Breast epithelium (tissue), 4 donors: ENCODE measurements at regions not wholly inside any gene's neighbourhood (a gene's known extent, or its start where the extent isn't known, plus 50 kb on each side); places are given as distances from the start of the nearest gene placed in this dataset.

Experiments
- DNase-seq, 2 donors: peaks; one replicate each; pipeline ENCODE4 v3.0.0-alpha.2; 2019; ENCODE audit warnings: low spot score in 2 of 2
- H3K27ac ChIP-seq, 2 donors: fragments of 200-600 bp; sonication (generic) in 1 of 2; one replicate each; pipeline ENCODE4 v1.5.1; 2016 to 2019; ENCODE audit warnings: mild to moderate bottlenecking in 1 of 2
- H3K27me3 ChIP-seq, 2 donors: fragments of 200-600 bp; sonication (generic) in 1 of 2; one replicate each; pipeline versions ENCODE4 v1.5.1 to v1.6.0; 2017 to 2019; ENCODE audit warnings: control low read depth in 1 of 2, mild to moderate bottlenecking in 1 of 2
- H3K36me3 ChIP-seq: fragments of 200-600 bp; one replicate; pipeline ENCODE4 v1.5.1; 2019
- H3K4me1 ChIP-seq, 2 donors: fragments of 200-600 bp; sonication (generic); one replicate each; pipeline ENCODE4 v1.5.1; 2016 to 2019; ENCODE audit warnings: control low read depth in 1 of 2
- H3K4me3 ChIP-seq, 3 donors: fragments of 200-600 bp; sonication (generic); 1 replicate in 2 of 3; 2 replicates in 1 of 3; pipeline ENCODE4 v1.5.1; 2016 to 2019; ENCODE audit warnings: mild to moderate bottlenecking in 3 of 3, moderate library complexity in 2 of 3
- H3K9me3 ChIP-seq, 2 donors: fragments of 200-600 bp; sonication (generic) in 1 of 2; one replicate each; pipeline ENCODE4 v1.5.1; 2016 to 2019; ENCODE audit warnings: control low read depth in 1 of 2
- POLR2A ChIP-seq: fragments of 450-650 bp; IDR thresholded peaks from one replicate; pipeline ENCODE4 v1.6.1; 2016; ENCODE audit warnings: antibody characterized with exemption, mild to moderate bottlenecking, moderate library complexity
- POLR2AphosphoS5 ChIP-seq, 3 donors: sonication (generic); formaldehyde crosslinking; IDR thresholded peaks; one replicate each; pipeline ENCODE4 v1.6.1; 2017; ENCODE audit warnings: antibody characterized with exemption in 3 of 3
- intact Hi-C: fragments of 100-400 bp; cut with DNase I; formaldehyde crosslinking; loops from one replicate; pipeline ENCODE4 v1.15.1; 2023; ENCODE audit warnings: low total_unique reads
- TF ChIP-seq, protein P1 (sequence below), 3 donors: fragments of 450-650 bp; IDR thresholded peaks; one replicate each; pipeline ENCODE4 v1.5.1; 2016 to 2017; ENCODE audit warnings: antibody characterized with exemption in 3 of 3, mild to moderate bottlenecking in 3 of 3, moderate library complexity in 3 of 3

DNA sequence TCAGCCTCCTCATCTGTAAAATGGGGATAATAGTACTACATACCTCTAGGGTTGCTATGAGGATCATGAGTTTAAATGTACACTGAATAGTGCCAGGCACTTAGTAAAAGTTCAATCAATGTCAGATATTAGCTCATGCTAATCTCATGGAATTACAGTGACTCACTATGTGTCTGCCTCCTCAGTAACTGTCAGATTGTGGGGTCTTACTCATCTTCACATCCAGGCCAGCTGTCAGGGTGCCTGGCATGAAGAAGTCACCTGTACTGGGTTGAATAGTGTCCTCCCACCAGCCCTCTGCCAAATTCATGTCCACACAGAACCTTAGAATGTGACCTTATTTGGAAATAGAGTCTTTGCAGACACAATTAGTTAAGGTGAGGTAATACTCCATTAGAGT, 54.3 kb upstream of the STIM2 start:
- Histone ChIP-seq H3K27me3 (no peaks in the 10 kb centered on the region), H3K27ac (no peak overlapping the region), H3K9me3 (no peaks in the 10 kb centered on the region), H3K4me3 (no peak overlapping the region), H3K4me1 (no peaks in the 10 kb centered on the region), H3K36me3 (no peaks in the 10 kb centered on the region)
- TF ChIP-seq, protein P1, sequence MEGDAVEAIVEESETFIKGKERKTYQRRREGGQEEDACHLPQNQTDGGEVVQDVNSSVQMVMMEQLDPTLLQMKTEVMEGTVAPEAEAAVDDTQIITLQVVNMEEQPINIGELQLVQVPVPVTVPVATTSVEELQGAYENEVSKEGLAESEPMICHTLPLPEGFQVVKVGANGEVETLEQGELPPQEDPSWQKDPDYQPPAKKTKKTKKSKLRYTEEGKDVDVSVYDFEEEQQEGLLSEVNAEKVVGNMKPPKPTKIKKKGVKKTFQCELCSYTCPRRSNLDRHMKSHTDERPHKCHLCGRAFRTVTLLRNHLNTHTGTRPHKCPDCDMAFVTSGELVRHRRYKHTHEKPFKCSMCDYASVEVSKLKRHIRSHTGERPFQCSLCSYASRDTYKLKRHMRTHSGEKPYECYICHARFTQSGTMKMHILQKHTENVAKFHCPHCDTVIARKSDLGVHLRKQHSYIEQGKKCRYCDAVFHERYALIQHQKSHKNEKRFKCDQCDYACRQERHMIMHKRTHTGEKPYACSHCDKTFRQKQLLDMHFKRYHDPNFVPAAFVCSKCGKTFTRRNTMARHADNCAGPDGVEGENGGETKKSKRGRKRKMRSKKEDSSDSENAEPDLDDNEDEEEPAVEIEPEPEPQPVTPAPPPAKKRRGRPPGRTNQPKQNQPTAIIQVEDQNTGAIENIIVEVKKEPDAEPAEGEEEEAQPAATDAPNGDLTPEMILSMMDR (IDR thresholded peaks at IDR 0.05): no peak
- TF ChIP-seq POLR2AphosphoS5 (IDR thresholded peaks at IDR 0.05) (no peak), POLR2A (no peak)
- no peak for DNase-seq
- intact Hi-C loops: no loop called here

DNA sequence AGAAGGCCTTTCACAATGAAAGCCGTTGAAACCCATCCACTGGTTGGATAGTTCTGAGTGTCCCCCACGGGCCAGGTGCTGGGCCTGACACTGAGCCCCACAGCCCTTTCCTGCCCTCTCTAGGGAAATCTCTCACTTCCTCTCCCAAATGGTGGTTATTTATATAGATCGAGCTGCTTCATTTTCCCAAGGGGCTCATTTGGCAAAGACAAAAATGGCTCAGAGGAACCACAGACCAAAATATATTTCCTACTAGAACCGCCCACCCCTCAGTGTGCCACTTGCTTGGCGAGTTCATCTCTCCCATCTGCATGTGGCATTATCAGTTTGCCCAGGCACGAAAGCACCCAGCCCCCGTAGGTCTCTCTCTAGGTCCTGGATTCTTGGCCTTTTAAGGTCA, 53.3 kb upstream of the STIM2 start:
- Histone ChIP-seq H3K4me1 (no peaks in the 10 kb centered on the region), H3K27me3 (no peaks in the 10 kb centered on the region), H3K27ac (no peak overlapping the region), H3K9me3 (no peaks in the 10 kb centered on the region), H3K36me3 (no peaks in the 10 kb centered on the region), H3K4me3 (no peak overlapping the region)
- TF ChIP-seq POLR2A (no peak), POLR2AphosphoS5 (IDR thresholded peaks at IDR 0.05) (no peak)
- TF ChIP-seq, protein P1 (IDR thresholded peaks at IDR 0.05): no peak
- intact Hi-C loops: loop anchor here (1.0 kb wide), 1 partner anchor 21 kb away; no protein-coding TSS in a partner anchor
- DNase-seq: no peak

DNA sequence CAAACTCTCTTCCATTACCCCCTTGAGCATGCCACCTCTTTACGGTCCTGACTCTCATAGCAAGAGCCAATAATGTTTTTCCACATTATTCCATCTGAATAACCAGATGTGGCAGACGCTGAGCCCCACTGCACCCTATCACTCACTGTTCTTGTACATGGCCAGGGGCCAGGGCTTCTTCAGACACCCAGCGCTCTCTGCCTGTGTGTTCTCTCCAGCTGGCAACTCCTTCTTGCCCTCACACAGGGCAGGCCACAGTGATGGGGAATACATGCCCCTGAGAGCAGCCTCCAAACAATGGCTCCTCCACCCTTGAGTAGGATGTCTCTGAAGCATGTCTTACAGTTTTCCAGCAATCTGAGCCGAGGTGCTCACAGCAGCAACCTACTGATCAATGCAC, 50.8 kb upstream of the STIM2 start:
- intact Hi-C loops: no loop called here
- TF ChIP-seq, protein P1 (IDR thresholded peaks at IDR 0.05): no peak
- TF ChIP-seq POLR2AphosphoS5 (IDR thresholded peaks at IDR 0.05): no peak
- no peak for TF ChIP-seq POLR2A

More for the DNA sequence above, 50.8 kb upstream of the STIM2 start:
- H3K4me3 ChIP-seq: no peak overlapping the region
- H3K27ac ChIP-seq: no peak overlapping the region
- H3K4me1 ChIP-seq: no peaks in the 10 kb centered on the region
- no peaks in the 10 kb centered on the region for H3K9me3 ChIP-seq
- DNase-seq: no peak
- H3K27me3 ChIP-seq: no peaks in the 10 kb centered on the region
- no peaks in the 10 kb centered on the region for H3K36me3 ChIP-seq
